ENCODE measurements at regions not wholly inside any gene's neighbourhood (a gene's known extent, or its start where the extent isn't known, plus 50 kb on each side); places are given as distances from the start of the nearest gene placed in this dataset.

DNA sequence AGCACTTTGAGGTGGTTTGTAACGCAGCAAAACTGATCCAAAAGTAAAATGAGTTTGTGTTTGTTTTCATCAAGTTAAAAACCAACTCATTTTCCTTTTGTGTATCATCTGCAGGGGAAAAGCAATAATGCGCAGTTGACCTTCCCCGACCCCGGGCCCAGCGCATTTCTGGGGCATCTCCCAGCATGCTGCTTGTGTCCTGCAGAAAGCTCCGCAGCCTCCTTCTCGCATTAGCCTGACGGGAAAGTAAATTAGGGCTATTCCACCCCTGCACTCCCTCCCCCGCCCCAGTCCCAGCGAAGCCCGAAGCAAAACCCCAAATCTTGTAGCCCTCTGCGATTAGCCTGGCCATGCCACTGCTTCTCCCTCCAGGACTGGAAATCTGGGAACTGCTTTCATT is 82.0 kb upstream of the PPM1B start:
- TF ChIP-seq MAFK (IDR thresholded peaks at IDR 0.05; ENCODE audit: partially characterized antibody) (no peak), POLR2A (IDR thresholded peaks at IDR 0.05; ENCODE audit: low read length) (no peak), REST (IDR thresholded peaks at IDR 0.05) (no peak), RFX5 (IDR thresholded peaks at IDR 0.05) (no peak), MYC (IDR thresholded peaks at IDR 0.05; ENCODE audit: borderline replicate concordance, low read length) (no peak), BHLHE40 (IDR thresholded peaks at IDR 0.05; ENCODE audit: low read depth, low read length) (no peak), RARB (CRISPR knock-in tag; IDR thresholded peaks at IDR 0.05) (no peak), CHD2 (IDR thresholded peaks at IDR 0.05; ENCODE audit: low read length, partially characterized antibody) (no peak)
- TF ChIP-seq, protein P1, sequence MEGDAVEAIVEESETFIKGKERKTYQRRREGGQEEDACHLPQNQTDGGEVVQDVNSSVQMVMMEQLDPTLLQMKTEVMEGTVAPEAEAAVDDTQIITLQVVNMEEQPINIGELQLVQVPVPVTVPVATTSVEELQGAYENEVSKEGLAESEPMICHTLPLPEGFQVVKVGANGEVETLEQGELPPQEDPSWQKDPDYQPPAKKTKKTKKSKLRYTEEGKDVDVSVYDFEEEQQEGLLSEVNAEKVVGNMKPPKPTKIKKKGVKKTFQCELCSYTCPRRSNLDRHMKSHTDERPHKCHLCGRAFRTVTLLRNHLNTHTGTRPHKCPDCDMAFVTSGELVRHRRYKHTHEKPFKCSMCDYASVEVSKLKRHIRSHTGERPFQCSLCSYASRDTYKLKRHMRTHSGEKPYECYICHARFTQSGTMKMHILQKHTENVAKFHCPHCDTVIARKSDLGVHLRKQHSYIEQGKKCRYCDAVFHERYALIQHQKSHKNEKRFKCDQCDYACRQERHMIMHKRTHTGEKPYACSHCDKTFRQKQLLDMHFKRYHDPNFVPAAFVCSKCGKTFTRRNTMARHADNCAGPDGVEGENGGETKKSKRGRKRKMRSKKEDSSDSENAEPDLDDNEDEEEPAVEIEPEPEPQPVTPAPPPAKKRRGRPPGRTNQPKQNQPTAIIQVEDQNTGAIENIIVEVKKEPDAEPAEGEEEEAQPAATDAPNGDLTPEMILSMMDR (IDR thresholded peaks at IDR 0.05): no peak
- TF ChIP-seq, protein P2, sequence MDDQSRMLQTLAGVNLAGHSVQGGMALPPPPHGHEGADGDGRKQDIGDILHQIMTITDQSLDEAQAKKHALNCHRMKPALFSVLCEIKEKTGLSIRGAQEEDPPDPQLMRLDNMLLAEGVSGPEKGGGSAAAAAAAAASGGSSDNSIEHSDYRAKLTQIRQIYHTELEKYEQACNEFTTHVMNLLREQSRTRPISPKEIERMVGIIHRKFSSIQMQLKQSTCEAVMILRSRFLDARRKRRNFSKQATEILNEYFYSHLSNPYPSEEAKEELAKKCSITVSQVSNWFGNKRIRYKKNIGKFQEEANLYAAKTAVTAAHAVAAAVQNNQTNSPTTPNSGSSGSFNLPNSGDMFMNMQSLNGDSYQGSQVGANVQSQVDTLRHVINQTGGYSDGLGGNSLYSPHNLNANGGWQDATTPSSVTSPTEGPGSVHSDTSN (IDR thresholded peaks at IDR 0.05): no peak
